ENCODE measurements at regions not wholly inside any gene's neighbourhood (a gene's known extent, or its start where the extent isn't known, plus 50 kb on each side); places are given as distances from the start of the nearest gene placed in this dataset.
A peak's percentile ranks its signal among the peaks of the same experiment; 100 is the strongest.

DNA sequence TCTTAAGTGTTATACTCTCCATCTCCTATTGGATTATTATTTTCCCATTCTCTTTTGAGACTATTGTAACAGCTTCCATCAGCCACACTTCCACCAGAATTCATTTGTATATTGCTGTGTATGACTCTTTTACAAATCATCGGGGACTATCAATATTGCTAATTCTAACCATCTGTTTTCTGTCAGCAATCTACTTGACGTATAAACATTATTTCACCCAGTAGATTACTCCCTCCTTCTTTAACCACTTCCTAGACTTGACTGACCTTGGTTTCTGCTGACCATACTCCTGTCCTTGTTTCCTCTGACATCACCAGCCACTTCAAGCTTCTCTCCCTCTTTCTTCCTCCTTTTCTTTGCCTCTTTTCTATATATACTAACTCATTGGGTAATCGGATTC is 402.9 kb downstream of the PCDH18 start:
- no peak for DNase-seq (ENCODE audit: low spot score)
- no peaks in the 10 kb centered on the region for H3K9me3 ChIP-seq (ENCODE audit: low read depth, low read length, poor library complexity, severe bottlenecking)
- BruUV-seq (replicated peaks), result no TSS peak
- no peaks in the 10 kb centered on the region for H3K36me3 ChIP-seq (ENCODE audit: insufficient read depth, low read length, poor library complexity, severe bottlenecking)
- no peak overlapping the region for H3K4me3 ChIP-seq (ENCODE audit: low read depth, low read length, poor library complexity, severe bottlenecking)
- no peak for TF ChIP-seq EZH2 (IDR thresholded peaks at IDR 0.05; ENCODE audit: borderline replicate concordance, low read depth, low read length, poor library complexity, severe bottlenecking)
- TF ChIP-seq, protein P1, sequence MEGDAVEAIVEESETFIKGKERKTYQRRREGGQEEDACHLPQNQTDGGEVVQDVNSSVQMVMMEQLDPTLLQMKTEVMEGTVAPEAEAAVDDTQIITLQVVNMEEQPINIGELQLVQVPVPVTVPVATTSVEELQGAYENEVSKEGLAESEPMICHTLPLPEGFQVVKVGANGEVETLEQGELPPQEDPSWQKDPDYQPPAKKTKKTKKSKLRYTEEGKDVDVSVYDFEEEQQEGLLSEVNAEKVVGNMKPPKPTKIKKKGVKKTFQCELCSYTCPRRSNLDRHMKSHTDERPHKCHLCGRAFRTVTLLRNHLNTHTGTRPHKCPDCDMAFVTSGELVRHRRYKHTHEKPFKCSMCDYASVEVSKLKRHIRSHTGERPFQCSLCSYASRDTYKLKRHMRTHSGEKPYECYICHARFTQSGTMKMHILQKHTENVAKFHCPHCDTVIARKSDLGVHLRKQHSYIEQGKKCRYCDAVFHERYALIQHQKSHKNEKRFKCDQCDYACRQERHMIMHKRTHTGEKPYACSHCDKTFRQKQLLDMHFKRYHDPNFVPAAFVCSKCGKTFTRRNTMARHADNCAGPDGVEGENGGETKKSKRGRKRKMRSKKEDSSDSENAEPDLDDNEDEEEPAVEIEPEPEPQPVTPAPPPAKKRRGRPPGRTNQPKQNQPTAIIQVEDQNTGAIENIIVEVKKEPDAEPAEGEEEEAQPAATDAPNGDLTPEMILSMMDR (conservative IDR thresholded peaks at IDR 0.05; ENCODE audit: low read depth, low read length), result no peak
- H3K4me1 ChIP-seq (ENCODE audit: insufficient read depth, low read length, poor library complexity, severe bottlenecking), result peaks cover 8% of the 10 kb centered on the region
- ChIA-PET POLR2A (ENCODE audit: low non-redundant PET) (no interaction called here), CTCF (no interaction called here)
- H3K27me3 ChIP-seq (replicated peaks; ENCODE audit: insufficient read depth, low read depth, low read length, poor library complexity), result no peaks in the 10 kb centered on the region
- no peak overlapping the region for H3K27ac ChIP-seq (ENCODE audit: low read depth, low read length, poor library complexity, severe bottlenecking)
- intact Hi-C loops (cut with micrococcal nuclease; ENCODE audit: unreplicated experiment), result loop anchor here (5.0 to 10.0 kb wide), 3 partner anchors 155 to 955 kb away; partner anchors contain the start of gene PCDH18

DNA sequence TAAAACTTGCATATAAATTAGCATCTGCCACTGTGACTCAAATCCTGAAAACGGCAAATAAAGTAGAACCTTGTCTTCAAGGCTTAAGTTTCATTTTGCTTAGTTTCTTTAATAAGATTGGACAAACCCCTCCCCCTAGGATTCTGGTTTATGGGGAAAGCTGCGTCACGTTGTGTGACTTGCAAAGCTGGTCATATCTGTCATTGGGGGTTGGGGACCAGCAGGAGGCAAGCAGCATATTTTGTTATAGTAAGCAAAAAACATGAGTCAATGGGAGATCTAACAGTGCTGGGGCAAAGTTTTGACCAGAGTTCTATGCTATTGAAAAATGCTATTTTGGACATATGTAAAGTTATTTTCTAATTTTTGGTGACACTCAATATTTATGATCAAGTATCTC is 407.3 kb downstream of the PCDH18 start:
- intact Hi-C loops (cut with micrococcal nuclease; ENCODE audit: unreplicated experiment), result loop anchor here (2.0 to 10.0 kb wide), 5 partner anchors 160 to 960 kb away; partner anchors contain the start of gene PCDH18
- H3K27ac ChIP-seq (ENCODE audit: low read depth, low read length, poor library complexity, severe bottlenecking), result no peak overlapping the region
- TF ChIP-seq EZH2 (IDR thresholded peaks at IDR 0.05; ENCODE audit: borderline replicate concordance, low read depth, low read length, poor library complexity, severe bottlenecking), result no peak
- TF ChIP-seq, protein P1 (conservative IDR thresholded peaks at IDR 0.05; ENCODE audit: low read depth, low read length), result no peak
- BruUV-seq (replicated peaks), result no TSS peak
- H3K36me3 ChIP-seq (ENCODE audit: insufficient read depth, low read length, poor library complexity, severe bottlenecking), result no peaks in the 10 kb centered on the region
- peaks cover 8% of the 10 kb centered on the region for H3K4me1 ChIP-seq (ENCODE audit: insufficient read depth, low read length, poor library complexity, severe bottlenecking)
- CTCF ChIA-PET, result interaction anchor here (1.0 to 1.1 kb wide), 3 partner anchors 407 to 965 kb away, joined by 3 to 8 read pairs (median 3); partner anchors contain the start of gene PCDH18
- peak; percentile 74 for DNase-seq (ENCODE audit: low spot score)
- no peaks in the 10 kb centered on the region for H3K9me3 ChIP-seq (ENCODE audit: low read depth, low read length, poor library complexity, severe bottlenecking)
- POLR2A ChIA-PET (ENCODE audit: low non-redundant PET), result no interaction called here
- no peaks in the 10 kb centered on the region for H3K27me3 ChIP-seq (replicated peaks; ENCODE audit: insufficient read depth, low read depth, low read length, poor library complexity)
- H3K4me3 ChIP-seq (ENCODE audit: low read depth, low read length, poor library complexity, severe bottlenecking), result peak overlapping the region; percentile 48

GRCh38 chr4:137124278-137124932 is 407.9 kb downstream of the PCDH18 start:
- Histone ChIP-seq H3K4me1 (ENCODE audit: insufficient read depth, low read length, poor library complexity, severe bottlenecking) (peaks cover 8% of the 10 kb centered on the region), H3K4me3 (ENCODE audit: low read depth, low read length, poor library complexity, severe bottlenecking) (peak overlapping the region; percentile 48), H3K27me3 (replicated peaks; ENCODE audit: insufficient read depth, low read depth, low read length, poor library complexity) (no peaks in the 10 kb centered on the region), H3K9me3 (ENCODE audit: low read depth, low read length, poor library complexity, severe bottlenecking) (no peaks in the 10 kb centered on the region), H3K36me3 (ENCODE audit: insufficient read depth, low read length, poor library complexity, severe bottlenecking) (no peaks in the 10 kb centered on the region), H3K27ac (ENCODE audit: low read depth, low read length, poor library complexity, severe bottlenecking) (no peak overlapping the region)
- DNase-seq (ENCODE audit: low spot score), result peak; percentile 78
- CTCF ChIA-PET, result interaction anchor here (0.6 to 1.1 kb wide), 7 partner anchors 109 to 966 kb away, joined by 3 to 8 read pairs (median 3); partner anchors contain the start of gene PCDH18
- POLR2A ChIA-PET (ENCODE audit: low non-redundant PET), result interaction anchor here (0.6 kb wide), 1 partner anchor 670 kb away, joined by 20 read pairs; no protein-coding TSS in a partner anchor
- intact Hi-C loops (cut with micrococcal nuclease; ENCODE audit: unreplicated experiment), result loop anchor here (2.0 to 10.0 kb wide), 4 partner anchors 160 to 960 kb away; no protein-coding TSS in a partner anchor
- BruUV-seq (replicated peaks), result no TSS peak
- no peak for TF ChIP-seq EZH2 (IDR thresholded peaks at IDR 0.05; ENCODE audit: borderline replicate concordance, low read depth, low read length, poor library complexity, severe bottlenecking)
- TF ChIP-seq, protein P1 (conservative IDR thresholded peaks at IDR 0.05; ENCODE audit: low read depth, low read length), result peak; percentile 80

Data from A673 (cell line).